Smooth muscle cell of the brain vasculature (primary cell): ENCODE measurements at regions not wholly inside any gene's neighbourhood (a gene's known extent, or its start where the extent isn't known, plus 50 kb on each side); places are given as distances from the start of the nearest gene placed in this dataset.
"Not testable (repeated sequence)": the region's sequence is repeated elsewhere in the genome, so short reads cannot be mapped to it uniquely, and the experiment has no call there.

ENCODE experiments used
- DNase-seq: peaks from one replicate; pipeline ENCODE4 v3.0.0-alpha.2; 2012; ENCODE audit warnings: low read depth, low spot score

DNA sequence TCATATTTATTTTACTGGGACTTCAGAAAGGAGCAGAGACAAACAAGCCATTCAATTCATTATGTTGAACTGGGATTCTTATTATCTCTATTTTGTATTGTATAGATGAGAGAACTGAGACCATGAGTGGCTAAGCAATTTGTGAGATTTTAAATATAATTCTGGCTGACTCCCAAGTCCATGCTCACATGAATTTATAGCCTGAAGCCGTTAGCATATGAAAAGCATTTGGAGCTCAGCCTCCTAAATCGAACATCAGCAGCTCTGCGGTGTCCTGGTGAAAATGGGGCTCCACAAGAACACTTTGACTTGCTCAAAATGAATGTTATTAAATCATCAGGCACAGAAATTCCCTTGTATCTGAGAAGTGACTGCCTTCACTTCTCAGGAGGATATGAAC, 96.8 kb upstream of the DPT start:
- no peak for DNase-seq

DNA sequence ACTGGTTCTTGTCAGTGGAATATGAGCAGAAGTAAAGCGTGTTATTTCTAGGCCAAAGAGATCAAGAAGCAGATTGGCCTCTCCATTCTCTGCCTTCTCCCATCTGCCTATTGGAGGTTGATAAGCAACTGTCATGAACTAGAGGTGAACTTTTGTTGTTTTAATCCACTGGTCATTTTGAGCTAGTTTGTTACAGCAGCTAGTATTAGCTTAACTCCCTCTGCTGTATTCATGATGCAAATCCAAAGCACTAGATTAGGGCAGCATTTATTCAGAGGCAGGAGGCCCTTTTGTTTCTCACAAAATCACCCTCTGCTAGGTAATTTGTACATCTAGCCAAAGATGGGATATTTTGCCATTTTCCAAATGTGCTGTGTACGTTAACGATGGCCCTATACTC, 97.3 kb upstream of the DPT start:
- DNase-seq = no peak

DNA sequence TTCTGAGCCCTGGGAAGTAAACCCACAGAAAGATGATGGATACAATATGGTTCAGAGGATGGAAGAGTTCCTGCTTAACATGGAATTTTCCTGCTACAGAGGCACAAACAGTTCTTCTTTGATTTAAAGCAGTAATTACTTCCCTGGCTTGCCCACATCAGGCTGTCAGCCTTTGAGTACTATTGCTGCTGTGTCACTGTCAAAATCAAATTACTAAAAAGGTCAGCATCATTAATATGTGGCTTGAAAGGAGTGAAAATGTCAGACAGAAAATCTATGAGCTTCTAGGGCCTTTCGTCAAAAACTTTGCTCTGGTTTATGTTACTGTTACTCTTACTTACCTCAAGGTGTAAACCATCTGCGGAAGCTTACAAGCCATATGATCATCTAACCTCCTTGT, 98.6 kb upstream of the DPT start:
- no peak for DNase-seq

DNA sequence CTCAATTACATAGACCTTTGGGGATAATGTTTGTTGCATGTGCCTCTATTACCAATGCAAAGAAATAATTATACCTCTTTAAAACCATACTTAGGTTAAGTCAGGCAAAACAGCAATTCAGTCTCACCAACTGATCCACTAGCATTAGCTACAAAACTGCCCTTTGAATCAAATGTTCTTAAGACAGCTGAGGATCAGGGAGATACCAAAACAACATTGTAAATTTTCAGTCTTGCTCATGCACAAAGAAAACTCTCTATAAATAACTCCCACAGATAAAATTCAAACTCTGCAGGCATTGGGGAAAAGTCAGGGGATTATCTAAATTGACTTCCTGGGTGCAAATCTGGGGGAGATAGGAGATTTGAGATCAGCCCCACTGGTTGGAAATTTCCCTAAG, 100.9 kb upstream of the DPT start:
- DNase-seq = no peak

DNA sequence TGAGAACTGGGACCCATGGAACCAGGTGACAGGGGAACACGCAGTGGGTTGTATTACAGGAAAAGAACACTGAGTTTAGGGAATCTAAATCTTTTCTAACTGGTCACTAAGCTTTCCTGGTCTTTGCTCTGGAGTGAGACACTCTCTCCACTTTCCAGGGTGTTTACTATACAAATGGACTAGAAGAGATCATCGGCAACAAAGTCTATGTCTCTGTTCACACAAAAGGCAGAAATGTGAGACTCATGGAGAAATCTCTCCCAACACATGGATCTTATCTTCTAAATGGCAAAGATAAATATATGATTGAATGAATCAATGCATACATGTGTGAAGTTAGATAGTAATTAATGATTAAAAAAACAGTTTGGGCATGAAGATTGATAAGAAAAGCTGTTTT, 101.6 kb upstream of the DPT start:
- DNase-seq = no peak

DNA sequence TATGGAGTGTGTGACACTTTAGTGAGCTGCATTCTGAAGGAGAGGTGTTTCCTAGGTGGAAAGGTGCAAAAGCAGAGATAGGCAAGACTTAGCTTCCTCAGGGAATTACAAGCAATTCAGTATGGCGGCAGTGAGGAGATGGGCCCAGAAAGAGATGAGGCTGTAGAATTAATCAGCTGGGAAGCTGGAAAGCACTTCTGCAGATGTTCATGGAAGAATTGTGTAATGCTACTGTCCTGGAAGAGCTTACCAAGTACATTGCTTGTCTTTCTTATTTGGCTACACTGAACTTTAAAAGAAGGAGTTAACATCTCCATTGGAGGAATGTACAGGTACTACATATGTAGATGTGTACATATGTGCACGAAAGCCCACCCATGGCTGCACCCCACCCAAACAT, 103.7 kb upstream of the DPT start:
- no peak for DNase-seq

DNA sequence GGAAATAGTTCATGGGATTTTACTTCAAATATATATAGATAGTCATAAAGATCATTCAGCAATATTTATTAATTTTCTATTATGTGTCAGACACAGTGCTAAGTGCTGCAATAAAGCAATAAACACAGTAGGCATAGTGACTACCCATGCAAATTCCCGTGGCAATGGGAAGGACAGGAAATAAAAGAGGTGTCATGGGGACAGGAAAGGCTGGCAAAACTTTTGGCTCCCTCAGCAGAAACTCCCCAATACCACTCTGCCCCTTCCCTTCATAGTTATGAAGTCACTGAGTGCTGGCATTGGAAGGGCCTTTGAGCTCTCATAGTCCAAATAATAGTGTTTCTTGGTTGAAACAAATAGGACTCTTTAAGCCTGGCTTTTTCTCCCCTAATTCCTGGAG, 104.4 kb upstream of the DPT start:
- DNase-seq = no peak

DNA sequence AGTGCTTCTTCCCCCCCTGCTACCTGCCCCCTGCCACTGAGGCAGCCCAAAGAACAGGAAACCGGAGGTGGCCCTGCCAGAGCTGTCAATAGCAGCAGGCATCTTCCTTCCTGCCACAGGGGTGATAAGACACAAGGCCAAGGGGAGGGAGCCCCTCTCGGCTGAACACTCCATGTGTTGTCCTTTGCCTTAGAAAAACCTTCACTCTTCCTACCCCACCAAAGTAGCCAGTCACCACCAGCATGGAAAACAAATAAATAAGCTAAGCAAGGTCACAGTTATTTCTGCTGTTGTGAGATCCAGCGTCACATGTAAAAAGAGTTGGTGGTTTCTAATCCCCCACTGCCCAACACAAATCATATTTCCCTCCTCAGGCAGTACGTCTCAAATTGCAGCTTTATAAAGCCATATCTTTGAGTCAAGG, 104.8 kb upstream of the DPT start:
- no peak for DNase-seq

DNA sequence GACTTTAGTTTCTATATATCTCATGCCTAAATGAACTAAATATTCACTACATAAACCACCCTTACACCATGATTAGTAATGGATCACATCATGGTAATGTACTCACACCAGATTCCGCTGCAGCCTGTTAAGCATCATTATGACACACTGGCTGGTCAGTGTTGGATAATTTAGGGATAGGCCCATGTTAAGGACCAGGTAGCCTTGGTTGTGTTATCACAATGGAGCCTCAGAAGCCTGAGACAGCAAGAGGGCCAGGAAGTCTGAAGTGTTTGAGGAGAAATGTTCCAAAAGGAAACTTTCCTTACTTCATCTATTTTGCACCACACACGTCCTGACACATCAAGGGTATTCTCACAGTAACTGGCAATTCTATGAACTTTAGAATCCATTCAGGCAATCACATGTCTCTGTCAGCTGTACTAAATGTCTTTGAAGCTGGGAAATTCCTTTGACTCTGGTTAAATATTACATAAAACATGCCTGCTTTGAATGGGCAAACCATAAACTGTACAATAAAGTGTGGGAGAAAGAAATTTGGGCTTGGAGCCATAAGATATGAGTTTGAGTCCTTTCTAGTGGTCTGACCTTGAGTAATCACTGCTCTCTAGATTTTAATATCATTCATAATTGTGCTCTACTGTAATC, 105.3 kb upstream of the DPT start:
- no peak for DNase-seq

DNA sequence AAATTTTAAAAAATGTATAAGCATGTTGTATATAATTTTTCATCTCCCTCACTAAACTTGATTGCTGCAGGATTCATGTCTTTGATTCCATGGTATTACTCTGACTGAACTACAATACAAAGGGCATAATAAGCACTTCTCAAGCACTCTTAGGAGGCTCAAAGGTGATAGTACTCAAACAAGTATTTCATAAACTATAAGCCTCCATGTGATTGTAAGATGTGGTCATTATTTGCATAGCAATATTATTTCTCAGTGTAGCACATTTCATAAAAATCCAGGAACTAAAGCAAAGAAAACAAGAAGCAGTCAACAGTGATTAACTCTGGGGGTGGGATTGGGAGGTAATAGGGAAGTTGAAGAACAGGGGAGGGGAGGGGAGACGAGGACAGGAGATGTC, 106.2 kb upstream of the DPT start:
- DNase-seq = no peak

DNA sequence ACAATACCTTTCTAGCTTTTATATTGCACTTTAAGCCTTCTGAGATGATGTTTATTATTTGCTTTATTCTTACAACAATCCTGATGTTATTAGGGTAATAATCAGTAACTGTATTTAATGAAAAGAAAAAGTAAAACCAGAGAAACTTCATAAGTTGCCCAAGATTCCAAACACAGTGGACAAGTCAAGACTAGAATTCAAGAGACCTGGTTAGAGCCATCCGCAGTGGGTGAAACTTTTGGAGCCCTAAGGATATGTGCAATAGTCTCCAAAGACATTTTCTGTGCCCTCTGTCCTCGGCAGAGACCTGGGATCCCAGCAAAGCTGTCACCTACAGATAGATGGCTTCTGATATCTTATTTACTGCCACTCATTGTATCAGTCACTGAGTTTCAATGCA, 106.8 kb upstream of the DPT start:
- no peak for DNase-seq

DNA sequence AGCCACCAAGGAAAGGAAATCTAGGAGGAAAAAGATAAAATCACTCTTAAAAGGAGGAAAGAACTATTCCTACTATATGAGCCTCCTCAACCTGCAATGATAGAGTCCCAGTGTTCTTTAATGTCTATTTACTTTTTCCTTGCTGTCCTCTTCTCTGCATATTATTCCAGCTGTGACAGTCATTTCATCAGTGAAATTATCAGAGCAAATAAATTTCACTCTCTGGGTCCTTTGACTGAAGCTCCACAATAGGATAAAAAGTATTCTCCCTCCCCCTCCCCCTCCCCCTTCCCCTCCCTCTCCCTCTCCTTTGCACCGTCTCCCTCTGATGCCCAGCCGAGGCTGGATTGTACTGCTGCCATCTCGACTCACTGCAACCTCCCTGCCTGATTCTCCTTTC, 107.5 kb upstream of the DPT start:
- DNase-seq = no peak

DNA sequence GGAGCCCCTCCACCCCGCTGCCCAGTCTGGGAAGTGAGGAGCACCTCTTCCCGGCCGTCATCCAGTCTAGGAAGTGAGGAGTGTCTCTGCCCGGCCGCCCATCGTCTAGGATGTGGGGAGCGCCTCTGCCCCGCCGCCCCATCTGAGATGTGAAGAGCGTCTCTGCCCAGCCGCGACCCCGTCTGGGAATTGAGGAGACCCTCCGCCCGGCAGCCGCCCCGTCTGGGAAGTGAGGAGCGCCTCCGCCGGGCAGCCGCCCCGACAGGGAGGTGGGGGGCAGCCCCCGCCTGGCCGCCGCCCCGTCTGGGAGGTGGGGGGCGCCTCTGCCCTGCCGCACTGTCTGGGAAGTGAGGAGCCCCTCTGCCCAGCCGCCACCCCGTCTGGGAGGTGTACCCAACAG, 108.2 kb upstream of the DPT start:
- not testable (repeated sequence) for DNase-seq

DNA sequence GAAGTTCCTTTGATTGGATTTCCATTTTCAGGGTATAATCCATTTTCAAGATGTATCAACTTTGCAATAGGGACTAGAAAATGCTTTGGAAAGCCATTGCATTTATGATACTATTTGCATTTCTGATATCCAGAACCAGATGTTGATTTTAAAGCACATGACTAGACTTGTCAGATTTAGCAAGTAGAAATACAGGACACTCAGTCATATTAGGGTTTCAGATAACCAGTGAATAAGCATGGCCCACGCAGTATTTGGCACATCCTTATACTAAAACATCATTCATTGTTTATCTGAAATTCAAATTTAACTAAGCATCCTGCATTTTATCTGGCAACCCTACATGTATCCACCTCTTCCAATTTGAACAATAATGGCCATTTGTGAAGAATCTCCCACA, 113.3 kb upstream of the DPT start:
- DNase-seq = no peak

DNA sequence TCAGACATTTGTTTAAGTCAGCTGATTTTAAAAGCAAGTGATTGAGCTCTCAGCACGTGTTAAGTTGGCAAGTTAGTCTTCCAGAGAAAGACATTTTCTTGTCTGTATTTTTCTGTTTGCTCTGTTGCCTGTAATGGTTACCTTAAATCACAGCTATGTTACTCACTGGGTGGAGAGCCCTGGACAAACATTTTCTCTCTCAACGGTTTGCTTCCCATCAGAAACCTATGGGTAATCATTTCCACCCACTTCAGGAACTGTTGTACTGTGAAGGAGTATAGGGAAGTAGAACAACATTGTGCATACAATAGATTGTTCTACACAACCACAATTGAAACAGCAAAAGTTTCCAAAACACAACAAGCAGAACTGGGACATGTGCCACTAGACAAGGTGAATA, 113.9 kb upstream of the DPT start:
- DNase-seq = no peak

DNA sequence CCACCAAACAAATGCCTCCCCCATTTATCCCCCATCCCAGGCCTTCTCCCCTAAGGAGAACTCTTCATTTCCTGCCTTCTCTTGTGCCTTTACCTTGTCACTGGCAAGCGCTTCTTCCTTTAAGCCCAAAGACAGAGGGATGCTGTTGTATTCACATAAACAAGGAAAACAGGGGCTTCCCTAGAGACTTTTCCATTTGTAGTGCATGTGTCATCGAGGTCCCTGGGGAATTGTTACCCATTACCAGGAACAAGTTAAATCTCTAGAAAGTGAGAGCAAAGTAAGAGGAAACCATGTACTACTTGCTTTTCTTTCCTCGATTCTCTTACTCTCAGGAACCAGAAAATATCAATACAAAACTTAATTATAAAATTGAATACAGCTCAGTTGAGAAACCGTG, 114.4 kb upstream of the DPT start:
- DNase-seq = no peak

DNA sequence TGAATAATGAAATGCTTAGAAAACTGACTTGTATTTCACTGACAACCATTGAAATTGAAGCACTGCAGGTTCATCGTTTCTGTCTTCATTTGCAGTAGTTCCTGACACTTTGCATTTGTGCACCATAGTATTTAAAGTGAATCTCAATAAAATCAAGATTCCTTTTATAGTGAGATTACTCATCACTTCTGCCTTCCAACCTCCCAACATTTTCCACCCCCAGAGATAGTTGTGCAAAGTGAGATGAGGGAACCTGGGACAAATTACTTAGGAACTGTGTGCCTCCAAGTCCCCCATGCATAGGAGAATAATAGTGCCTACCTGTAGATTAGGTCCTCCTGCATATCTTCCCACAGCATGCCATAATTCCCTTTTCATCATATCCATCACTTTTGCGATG, 114.9 kb upstream of the DPT start:
- no peak for DNase-seq

DNA sequence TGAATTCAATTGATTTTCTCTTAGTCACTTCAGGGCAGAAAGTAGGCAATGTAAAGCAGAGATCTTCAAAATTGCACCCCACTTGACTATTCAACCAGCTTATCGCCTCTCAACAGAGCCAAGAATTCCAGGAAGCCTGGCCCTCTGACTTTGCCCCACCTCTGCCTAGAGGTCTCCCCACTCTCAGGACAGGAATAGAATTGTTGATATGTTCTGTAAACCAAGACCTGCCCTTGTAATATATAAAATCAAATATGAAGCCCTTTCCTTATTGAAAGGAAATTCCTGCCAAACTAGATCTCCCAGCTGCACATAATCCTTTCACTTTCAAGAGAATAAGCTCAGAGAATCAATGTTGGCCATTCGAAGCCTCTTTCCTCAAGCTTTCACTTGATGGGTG, 116.1 kb upstream of the DPT start:
- no peak for DNase-seq

DNA sequence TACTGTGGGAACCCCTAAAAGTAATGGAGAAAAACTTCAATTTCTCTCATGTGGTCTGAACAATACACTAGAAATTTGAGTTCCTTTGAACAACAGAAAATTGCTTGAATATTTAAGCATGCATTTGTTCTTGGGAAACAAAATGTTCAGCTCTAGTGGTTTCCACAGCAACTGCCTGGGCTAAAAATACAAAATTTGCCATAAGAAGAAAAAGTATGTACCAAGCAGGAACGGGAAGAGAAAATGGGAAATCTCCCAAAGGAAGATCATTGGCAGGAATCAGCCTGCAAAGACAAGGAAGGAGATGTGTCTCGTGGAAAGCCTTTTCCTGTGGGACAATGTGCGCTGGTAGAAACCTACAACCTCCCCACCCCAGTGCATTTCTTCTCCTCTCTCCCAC, 119.0 kb upstream of the DPT start:
- no peak for DNase-seq

DNA sequence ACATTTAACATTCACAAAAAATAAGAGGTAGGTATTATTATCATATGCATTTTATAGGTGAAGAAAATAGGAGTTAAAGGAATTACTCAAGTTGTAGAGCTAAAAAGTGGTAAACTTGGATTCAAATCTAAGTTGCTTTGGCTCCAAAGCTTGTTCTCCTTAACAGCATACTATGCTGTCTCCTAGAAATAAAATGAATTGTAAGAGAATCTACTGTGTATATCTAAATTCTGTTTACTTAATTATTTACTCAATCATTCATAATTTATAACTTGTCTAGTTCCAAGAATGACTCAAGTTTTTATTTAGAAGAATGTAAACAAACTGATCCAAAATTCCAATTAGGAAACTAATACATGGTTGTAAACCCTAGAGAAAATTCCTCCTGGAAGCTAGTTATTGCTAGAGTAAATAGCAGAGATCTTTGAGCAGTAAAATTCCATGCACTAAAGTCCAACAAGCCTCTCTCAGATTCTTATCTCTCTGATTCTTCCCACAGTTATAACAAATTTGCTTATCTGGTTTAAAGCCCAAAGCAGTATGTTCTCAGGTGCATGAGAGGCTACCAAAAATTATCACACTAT, 132.5 kb upstream of the DPT start:
- DNase-seq = no peak

DNA sequence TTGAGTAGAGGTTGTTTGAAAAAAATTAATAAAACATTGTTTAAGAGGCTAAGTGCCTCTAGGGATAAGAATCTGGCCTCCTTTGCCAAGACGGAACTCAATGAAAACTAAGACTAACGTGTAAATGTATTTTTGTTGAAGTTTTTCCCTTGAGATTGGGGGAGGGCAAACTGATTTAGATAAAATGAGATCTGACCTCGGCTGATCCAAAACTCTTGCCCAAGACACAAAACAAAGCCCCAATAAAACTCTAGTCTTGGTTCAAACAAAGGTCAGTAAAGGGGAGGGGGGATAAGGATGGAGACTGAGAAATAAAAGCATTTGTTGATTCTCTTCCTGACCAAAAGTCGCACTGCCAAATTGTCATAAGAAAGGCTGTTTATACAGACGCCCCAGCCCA, 134.8 kb upstream of the DPT start:
- DNase-seq = no peak

DNA sequence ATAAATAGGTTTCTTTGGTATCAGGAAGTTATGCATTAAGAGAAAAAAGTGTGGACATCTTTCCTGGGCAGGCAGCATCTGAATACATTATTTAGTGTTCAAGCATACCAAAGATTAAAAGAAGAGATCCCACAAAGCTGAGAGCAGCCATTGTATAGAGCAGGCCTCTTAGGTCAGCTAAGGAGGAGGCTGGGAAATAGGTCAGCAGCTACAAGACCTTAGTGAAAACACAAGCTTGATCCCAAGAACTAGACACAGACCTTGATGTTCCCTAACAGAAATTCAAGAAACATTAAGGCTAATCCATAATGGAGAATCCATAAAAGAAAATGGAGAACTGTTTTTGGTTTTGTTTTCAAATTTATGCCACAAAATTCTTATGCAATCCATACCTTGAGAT, 135.3 kb upstream of the DPT start:
- no peak for DNase-seq

DNA sequence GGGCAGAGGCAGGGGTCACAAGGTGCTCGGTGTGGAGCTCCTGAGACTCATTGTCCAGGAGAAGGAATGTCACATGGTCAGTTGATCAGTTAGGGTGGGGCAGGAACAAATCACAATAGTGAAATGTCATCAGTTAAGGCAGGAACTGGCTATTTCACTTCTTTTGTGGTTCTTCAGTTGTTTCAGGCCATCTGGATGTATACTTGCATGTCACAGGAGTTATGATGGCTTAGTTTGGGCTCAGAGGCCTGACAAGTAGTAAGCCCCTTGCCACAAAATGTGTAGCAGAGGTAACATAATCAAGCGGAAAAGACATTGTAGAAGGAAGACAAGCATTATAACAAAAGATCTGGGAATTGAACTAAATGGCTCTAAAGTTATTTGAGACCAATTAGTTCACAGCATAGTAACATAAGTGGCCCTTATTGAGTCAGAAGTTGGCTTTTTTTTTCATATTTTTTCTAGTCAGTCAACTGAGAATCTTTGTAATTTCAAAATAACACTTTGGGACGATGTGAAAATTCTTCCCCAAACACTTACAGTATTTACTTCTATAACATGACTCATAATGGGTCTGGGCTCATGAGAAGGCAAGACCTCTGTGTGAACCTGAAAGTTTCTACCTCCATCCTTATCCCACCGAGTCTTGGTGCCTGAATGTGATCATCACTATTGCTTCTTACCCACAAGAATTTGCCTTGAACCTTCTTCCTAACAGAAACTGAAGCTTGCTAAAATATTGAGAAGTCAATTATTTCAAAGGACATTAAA, 137.0 kb upstream of the DPT start:
- no peak for DNase-seq
